Left lung (tissue), 4 donors: ENCODE measurements at regions not wholly inside any gene's neighbourhood (a gene's known extent, or its start where the extent isn't known, plus 50 kb on each side); places are given as distances from the start of the nearest gene placed in this dataset.

ENCODE experiments used
- ATAC-seq: fragments of 200-7000 bp; cut with Tn5 transposase; one replicate; pipeline ENCODE4 v1.9.1; 2020; ENCODE audit warnings: moderate library complexity
- DNase-seq, 4 donors: peaks; one replicate each; pipeline ENCODE4 v3.0.0-alpha.2; 2013 to 2020
- H3K27ac ChIP-seq, 2 donors: fragments of 200-600 bp; sonication (generic) in 1 of 2; one replicate each; pipeline versions ENCODE4 v1.5.0 to v1.8.0; 2020 to 2021
- H3K27me3 ChIP-seq, 2 donors: fragments of 200-600 bp; sonication (generic) in 1 of 2; one replicate each; pipeline versions ENCODE4 v1.5.0 to v1.8.0; 2020 to 2021
- H3K36me3 ChIP-seq, 2 donors: fragments of 200-600 bp; sonication (generic) in 1 of 2; one replicate each; pipeline versions ENCODE4 v1.5.0 to v1.8.0; 2020 to 2021
- H3K4me1 ChIP-seq, 2 donors: fragments of 200-600 bp; one replicate each; pipeline ENCODE4 v1.8.0; 2021
- H3K4me3 ChIP-seq, 2 donors: fragments of 200-600 bp; sonication (generic) in 1 of 2; one replicate each; pipeline versions ENCODE4 v1.5.0 to v1.8.0; 2020 to 2021; ENCODE audit warnings: mild to moderate bottlenecking in 1 of 2
- H3K9me3 ChIP-seq, 2 donors: fragments of 200-600 bp; sonication (generic) in 1 of 2; one replicate each; pipeline versions ENCODE4 v1.5.0 to v1.8.0; 2020 to 2021
- CTCF ChIP-seq, 2 donors: fragments of 200-600 bp; sonication (generic) in 1 of 2; IDR thresholded peaks; one replicate each; pipeline versions ENCODE4 v1.5.0 to v1.8.0; 2021; ENCODE audit warnings: antibody characterized with exemption in 2 of 2
- intact Hi-C, 2 donors: fragments of 100-400 bp; cut with DNase I; formaldehyde crosslinking; loops; one replicate each; pipeline versions ENCODE4 v1.11.2 to v1.14.2; 2022
- donor health status: DM: no; HTN: yes; CAD: no.
- donor health status: DM: no; HTN: no; CAD: no.

DNA sequence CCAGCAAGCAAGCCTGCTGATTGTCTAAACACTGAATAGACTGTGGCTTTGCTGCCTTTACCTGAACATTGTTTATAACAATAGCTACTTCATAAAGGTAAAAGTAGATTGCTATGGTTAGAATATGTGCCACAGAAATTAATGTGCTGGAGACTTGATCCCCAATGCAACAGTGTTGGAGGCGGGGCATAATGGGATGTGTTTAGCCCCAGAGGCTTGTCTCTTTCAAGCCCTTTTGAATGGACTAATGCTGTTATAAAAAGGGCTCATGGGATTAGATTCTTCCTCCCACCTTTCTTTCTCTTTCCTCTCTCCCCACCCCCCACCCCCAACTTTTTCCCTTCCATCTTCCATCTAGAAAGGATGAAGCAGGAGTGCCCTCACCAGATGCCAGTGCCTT, 80.2 kb upstream of the PPP2R5A start:
- DNase-seq (no peak), ATAC-seq (no peak)
- intact Hi-C loops, result no loop called here

DNA sequence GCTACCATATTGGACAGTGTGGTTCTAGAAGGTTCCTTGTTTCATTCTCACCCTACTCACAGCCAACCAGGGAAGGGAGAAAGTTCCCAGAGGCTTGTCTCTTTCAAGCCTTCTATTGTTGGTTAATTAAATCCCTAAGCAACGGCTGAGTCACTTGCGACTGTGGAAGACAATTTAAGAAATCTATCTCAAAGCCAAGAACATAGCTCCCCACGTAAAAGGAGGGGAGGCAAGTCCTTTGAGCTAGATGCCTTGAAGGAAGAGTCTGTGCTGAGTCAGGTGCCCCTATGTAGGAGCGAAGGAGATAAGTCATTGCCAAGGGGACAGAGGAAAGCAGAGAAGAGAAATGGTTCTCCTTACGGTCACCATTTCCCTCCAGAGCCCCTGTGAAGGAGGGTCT, 79.4 kb upstream of the PPP2R5A start:
- no peak overlapping the region for H3K27ac ChIP-seq
- no peak overlapping the region for H3K4me3 ChIP-seq
- H3K27me3 ChIP-seq, result no peaks in the 10 kb centered on the region
- no peak for DNase-seq
- no peak for TF ChIP-seq CTCF (IDR thresholded peaks at IDR 0.05)
- peaks cover 0 to 6% of the 10 kb centered on the region in 2 donors for H3K4me1 ChIP-seq
- H3K9me3 ChIP-seq, result no peaks in the 10 kb centered on the region
- intact Hi-C loops, result no loop called here
- no peak for ATAC-seq
- no peaks in the 10 kb centered on the region for H3K36me3 ChIP-seq

More for the DNA sequence above, 80.2 kb upstream of the PPP2R5A start:
- H3K4me1 ChIP-seq, result peaks cover 0 to 6% of the 10 kb centered on the region in 2 donors
- H3K27ac ChIP-seq, result no peak overlapping the region
- no peaks in the 10 kb centered on the region for H3K36me3 ChIP-seq
- no peak overlapping the region for H3K4me3 ChIP-seq
- no peak for TF ChIP-seq CTCF (IDR thresholded peaks at IDR 0.05)
- H3K27me3 ChIP-seq, result no peaks in the 10 kb centered on the region
- H3K9me3 ChIP-seq, result peaks cover 0 to 3% of the 10 kb centered on the region in 2 donors

DNA sequence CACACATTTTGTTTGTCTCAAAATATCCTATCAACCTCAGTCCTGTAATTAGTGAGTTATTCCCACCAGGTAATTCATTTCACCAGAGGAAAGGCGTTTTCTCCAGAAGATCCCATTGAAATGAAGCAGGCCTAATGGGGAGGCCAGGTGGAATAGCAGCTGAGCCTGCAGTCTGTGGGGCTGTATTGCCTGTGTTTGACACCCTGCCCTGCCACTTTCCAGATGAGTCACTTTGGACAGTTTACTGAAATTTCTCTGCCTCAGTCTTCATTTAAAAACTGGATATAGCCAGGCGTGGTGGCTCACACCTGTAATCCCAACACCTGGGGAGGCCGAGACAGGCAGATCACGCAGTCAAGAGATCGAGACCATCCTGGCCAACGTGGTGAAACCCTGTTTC, 78.1 kb upstream of the PPP2R5A start:
- Histone ChIP-seq H3K9me3 (no peaks in the 10 kb centered on the region), H3K4me1 (peaks cover 0 to 6% of the 10 kb centered on the region in 2 donors), H3K36me3 (no peaks in the 10 kb centered on the region), H3K27me3 (no peaks in the 10 kb centered on the region), H3K27ac (no peak overlapping the region), H3K4me3 (no peak overlapping the region)
- DNase-seq, result no peak
- no peak for TF ChIP-seq CTCF (IDR thresholded peaks at IDR 0.05)
- no peak for ATAC-seq
- intact Hi-C loops, result no loop called here

- ATAC-seq, result no peak
- DNase-seq, result no peak
- Histone ChIP-seq H3K27me3 (no peaks in the 10 kb centered on the region), H3K36me3 (no peaks in the 10 kb centered on the region), H3K4me3 (no peak overlapping the region), H3K27ac (no peak overlapping the region), H3K4me1 (peaks cover 0 to 6% of the 10 kb centered on the region in 2 donors), H3K9me3 (no peaks in the 10 kb centered on the region)
- TF ChIP-seq CTCF (IDR thresholded peaks at IDR 0.05), result no peak
- intact Hi-C loops, result no loop called here
Observed at GRCh38 chr1:212207822-212208520, 77.2 kb upstream of the PPP2R5A start.

GRCh38 chr1:212208978-212209644, 76.1 kb upstream of the PPP2R5A start:
- H3K9me3 ChIP-seq, result no peaks in the 10 kb centered on the region
- intact Hi-C loops, result no loop called here
- H3K27ac ChIP-seq, result no peak overlapping the region
- H3K36me3 ChIP-seq, result no peaks in the 10 kb centered on the region
- H3K27me3 ChIP-seq, result no peaks in the 10 kb centered on the region
- no peaks in the 10 kb centered on the region for H3K4me1 ChIP-seq
- ATAC-seq (no peak), DNase-seq (no peak)
- TF ChIP-seq CTCF (IDR thresholded peaks at IDR 0.05), result no peak
- no peak overlapping the region for H3K4me3 ChIP-seq
